OCI-LY3 (cell line): ENCODE measurements at regions not wholly inside any gene's neighbourhood (a gene's known extent, or its start where the extent isn't known, plus 50 kb on each side); places are given as distances from the start of the nearest gene placed in this dataset.

Source experiments
- CTCF ChIP-seq: fragments of 200-600, 300-600 bp; sonication (generic); IDR thresholded peaks from 2 replicates; pipeline ENCODE4 v1.5.1; 2014; ENCODE audit warnings: antibody characterized with exemption, low read length, low read depth
- EZH2phosphoT487 ChIP-seq: fragments of 200-600 bp; shearing (Covaris generic); IDR thresholded peaks from 2 replicates; pipeline ENCODE4 v1.6.1; 2018; ENCODE audit warnings: antibody characterized with exemption, mixed run types, low read depth

- TF ChIP-seq EZH2phosphoT487 (no peak), CTCF (no peak)
Measured at GRCh38 chrX:128650326-128650725, 598.1 kb upstream of the ACTRT1 start.
